GM03348 (cell line): ENCODE measurements at regions not wholly inside any gene's neighbourhood (a gene's known extent, or its start where the extent isn't known, plus 50 kb on each side); places are given as distances from the start of the nearest gene placed in this dataset.

Experiments
- DNase-seq: peaks from one replicate; pipeline ENCODE4 v3.0.0; 2012; ENCODE audit warnings: low spot score

GRCh38 chr2:172204309-172204708 is 101.6 kb upstream of the DLX2 start:
- DNase-seq: no peak

- DNase-seq: no peak
Measured at GRCh38 chr2:172204762-172205161, 102.1 kb upstream of the DLX2 start.

GRCh38 chr2:172205292-172205691 is 102.6 kb upstream of the DLX2 start:
- no peak for DNase-seq

GRCh38 chr2:172207911-172208310 is 105.2 kb upstream of the DLX2 start:
- no peak for DNase-seq

DNA sequence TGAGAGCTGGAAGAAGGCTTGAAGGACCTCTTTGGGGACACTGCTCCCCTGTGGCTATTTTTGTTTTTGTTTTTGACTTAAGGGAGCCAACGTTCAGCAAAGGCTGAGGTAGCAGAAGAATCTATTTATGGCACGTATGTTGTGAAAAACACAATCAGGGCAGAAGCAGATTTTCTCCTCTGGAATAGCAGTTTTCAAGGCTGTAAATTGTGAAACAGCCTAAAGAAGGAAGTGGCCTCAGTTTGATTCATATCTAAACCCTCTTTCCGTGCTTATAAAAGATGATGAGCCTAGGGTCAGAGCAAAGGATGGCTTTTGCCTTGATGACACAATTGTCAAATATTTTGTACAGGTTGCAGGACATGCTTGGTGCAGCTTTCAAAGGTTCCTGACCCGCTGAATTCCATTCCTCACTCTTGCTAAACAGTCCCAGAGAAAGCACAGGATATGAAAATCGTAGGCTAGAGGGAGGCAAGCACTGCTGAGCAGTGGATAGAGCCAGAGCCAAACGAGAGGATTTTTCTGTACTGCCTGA is 106.2 kb upstream of the DLX2 start:
- peak; percentile 60 for DNase-seq

- no peak for DNase-seq
Measured at GRCh38 chr2:172210599-172210998, 107.9 kb upstream of the DLX2 start.

- DNase-seq: no peak
Measured at GRCh38 chr2:172211512-172211911, 108.8 kb upstream of the DLX2 start.

- no peak for DNase-seq
Measured at GRCh38 chr2:172213116-172213860, 110.6 kb upstream of the DLX2 start.

GRCh38 chr2:172214252-172214651 is 111.6 kb upstream of the DLX2 start:
- no peak for DNase-seq

DNA sequence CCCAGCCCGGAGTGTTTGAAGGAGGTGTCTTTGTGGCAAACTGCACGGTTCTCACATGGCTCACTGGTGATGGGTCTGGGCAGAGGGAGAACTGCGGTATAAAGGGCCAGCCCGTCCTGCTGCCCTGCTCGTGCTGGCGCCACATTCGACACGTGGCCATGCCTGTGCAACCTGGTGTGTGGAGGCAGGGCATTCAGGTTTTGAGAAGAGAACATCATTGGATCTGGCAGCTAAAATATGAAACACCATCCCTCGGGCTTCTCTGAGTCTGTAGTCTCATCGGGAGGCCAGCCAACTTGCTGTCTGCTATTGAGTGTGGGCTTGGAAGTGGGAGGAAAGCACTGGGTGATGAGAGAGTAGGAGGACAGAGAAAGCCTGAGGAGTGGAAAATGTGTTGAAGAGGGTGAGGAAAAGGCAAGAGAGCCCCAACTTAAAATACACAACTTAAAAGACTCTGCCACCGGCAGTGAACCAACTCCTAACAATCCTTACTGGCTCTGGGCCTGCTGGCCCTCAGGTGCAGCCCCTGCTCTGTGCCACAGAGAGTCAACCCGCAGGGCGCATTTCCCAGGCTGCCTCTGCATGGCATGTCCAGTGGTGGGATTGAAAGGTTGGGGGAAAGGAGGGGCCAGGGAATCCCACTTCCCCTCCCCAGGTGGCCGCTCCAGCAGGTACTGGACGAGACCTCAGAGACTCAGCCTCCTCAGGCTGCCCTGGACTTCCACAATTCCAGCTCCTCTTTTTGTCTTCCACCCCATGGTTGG is 112.7 kb upstream of the DLX2 start:
- peak; percentile 11 for DNase-seq

- no peak for DNase-seq
Measured at GRCh38 chr2:172215936-172216335, 113.2 kb upstream of the DLX2 start.

- no peak for DNase-seq
Measured at GRCh38 chr2:172216477-172216876, 113.8 kb upstream of the DLX2 start.

GRCh38 chr2:172219201-172219600 is 116.5 kb upstream of the DLX2 start:
- DNase-seq: no peak

DNA sequence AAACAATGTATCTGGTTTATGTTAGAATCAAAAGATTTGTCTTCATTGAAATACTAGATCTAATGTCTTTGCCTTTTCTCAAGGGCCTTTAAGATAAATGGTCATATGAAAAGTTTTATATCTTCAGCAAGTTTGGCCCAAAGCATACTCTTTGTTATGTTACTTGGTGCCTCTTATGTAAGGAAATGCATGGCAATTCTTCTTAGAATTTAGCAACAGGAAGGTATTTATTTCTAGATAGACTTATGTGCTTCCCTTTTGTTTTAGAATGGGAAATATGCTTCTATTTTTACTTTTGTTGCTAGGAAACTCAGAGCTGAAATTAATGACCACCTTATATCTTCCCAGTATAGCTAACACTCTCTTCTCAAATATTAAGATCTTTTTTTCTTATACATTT is 117.4 kb upstream of the DLX2 start:
- no peak for DNase-seq

DNA sequence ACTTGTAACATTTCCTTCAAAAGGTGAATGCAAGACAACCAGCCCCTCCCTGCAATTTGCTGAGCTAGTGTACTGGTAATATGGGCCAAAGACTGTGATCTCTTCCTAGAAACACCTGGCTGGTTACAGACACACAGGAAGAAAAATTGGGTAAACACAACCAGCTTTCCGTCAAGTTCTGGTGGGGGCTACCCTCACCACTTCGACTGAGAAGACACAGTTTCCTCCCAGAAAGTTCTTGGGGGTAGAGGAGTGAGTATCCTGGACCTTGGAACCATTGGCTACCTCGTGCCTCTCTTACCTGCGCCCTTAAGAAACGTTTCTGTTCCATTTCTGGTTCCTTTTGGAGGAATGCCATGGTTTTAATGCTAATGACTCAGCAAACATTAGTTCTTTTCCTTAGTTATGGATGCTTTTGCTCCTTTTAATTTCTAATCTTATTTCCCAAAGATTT is 120.9 kb upstream of the DLX2 start:
- DNase-seq: no peak

GRCh38 chr2:172225786-172226185 is 123.1 kb upstream of the DLX2 start:
- no peak for DNase-seq

GRCh38 chr2:172226244-172227061 is 123.8 kb upstream of the DLX2 start:
- no peak for DNase-seq

DNA sequence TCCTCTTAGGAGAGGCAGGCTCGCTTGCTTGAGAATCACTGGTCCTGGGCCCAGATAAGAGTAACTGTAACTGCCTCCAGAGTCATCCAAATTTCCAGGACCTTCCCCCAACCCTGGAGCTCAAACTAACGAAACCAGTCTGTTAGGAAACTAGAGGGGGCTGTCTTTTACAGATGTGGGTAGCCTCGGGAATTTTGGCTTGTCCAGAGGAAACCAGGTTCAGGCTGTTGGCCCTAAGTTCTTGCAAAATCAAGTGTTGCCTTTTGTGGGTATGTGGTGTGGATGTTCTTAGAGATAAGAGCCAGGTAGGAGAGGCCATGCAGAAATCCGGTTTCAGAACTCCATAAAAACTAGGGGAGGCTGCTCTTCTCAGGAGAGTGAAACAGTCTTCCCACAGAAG is 125.0 kb upstream of the DLX2 start:
- no peak for DNase-seq

- DNase-seq: no peak
Measured at GRCh38 chr2:172228177-172228808, 125.6 kb upstream of the DLX2 start.

- no peak for DNase-seq
Measured at GRCh38 chr2:172229125-172229524, 126.4 kb upstream of the DLX2 start.

DNA sequence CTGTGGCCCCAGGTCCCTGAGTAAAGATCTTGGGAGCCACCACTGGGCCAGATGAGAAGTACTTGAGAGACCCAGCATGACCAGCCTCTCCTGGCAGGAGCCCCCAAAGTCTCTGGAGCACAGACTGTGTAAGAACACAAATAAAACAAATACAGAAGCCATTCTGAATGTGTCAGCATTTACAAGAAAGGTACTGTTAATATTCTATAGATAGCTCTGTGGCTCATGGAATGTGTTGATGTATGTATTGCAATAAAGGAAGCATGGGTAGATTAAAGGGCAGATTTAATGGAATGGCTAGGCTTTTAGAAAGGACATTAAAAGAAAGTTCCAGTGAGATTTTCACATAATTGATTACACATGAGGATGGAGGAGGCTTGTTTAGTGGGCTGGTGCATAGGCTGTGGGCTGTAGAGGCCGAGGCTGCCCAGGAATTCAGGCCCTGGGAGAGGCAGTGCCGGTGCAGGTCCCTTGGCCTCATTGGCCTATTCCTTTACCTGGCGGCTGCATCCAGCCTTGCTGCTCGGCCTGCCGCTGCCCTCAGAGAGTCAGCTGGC is 127.7 kb upstream of the DLX2 start:
- no peak for DNase-seq
